Activated T-helper 17 cell treated with anti-CD3 and anti-CD28 coated beads, Interleukin-2, amount 50 U/mL, for 72 hours (primary cell): ENCODE measurements at regions not wholly inside any gene's neighbourhood (a gene's known extent, or its start where the extent isn't known, plus 50 kb on each side); places are given as distances from the start of the nearest gene placed in this dataset.
A peak's percentile ranks its signal among the peaks of the same experiment; 100 is the strongest.

Experiments used
- ATAC-seq: fragments of 150-1000 bp; cut with Tn5 transposase; replicated peaks from 2 replicates; pipeline ENCODE4 v1.10.0; 2021; ENCODE audit warnings: mild to moderate bottlenecking, moderate library complexity
- H3K27ac Mint-ChIP-seq: one replicate; pipeline ENCODE4 v1.8.0; 2022; ENCODE audit warnings: mixed read lengths
- H3K27me3 Mint-ChIP-seq: one replicate; pipeline ENCODE4 v1.8.0; 2022; ENCODE audit warnings: mixed read lengths
- H3K36me3 Mint-ChIP-seq: one replicate; pipeline ENCODE4 v1.8.0; 2022; ENCODE audit warnings: low read depth, mild to moderate bottlenecking, mixed read lengths
- H3K4me1 Mint-ChIP-seq: one replicate; pipeline ENCODE4 v1.8.0; 2022; ENCODE audit warnings: mixed read lengths
- H3K4me3 Mint-ChIP-seq: one replicate; pipeline ENCODE4 v1.8.0; 2022; ENCODE audit warnings: mild to moderate bottlenecking, mixed read lengths
- H3K9me3 Mint-ChIP-seq: one replicate; pipeline ENCODE4 v1.8.0; 2022; ENCODE audit warnings: mixed read lengths

DNA sequence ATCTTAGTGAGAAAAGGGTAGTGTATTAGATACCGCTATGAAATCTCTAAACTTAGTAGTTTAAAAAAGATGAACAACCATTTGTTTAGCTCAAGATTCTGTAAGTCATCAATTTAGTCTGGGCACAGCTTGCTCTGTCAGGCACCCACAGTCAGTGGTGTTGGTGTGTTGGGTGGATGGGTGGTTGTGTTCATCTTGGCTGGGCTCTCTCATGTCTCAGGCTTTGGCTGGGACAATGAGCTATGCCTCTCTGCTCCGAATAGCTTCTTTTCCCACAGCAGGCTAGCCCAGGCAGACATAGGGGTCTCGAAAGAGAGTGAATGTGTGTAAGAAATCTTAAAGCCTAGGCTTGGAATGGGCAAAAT lies 127.0 kb upstream of the GATB start:
- Mint-ChIP-seq H3K27me3 (no peaks in the 10 kb centered on the region), H3K36me3 (no peaks in the 10 kb centered on the region), H3K4me3 (peak overlapping the region; percentile 31), H3K27ac (peak overlapping the region; percentile 65), H3K4me1 (peaks cover 22% of the 10 kb centered on the region), H3K9me3 (no peaks in the 10 kb centered on the region)
- ATAC-seq = peak; percentile 18

DNA sequence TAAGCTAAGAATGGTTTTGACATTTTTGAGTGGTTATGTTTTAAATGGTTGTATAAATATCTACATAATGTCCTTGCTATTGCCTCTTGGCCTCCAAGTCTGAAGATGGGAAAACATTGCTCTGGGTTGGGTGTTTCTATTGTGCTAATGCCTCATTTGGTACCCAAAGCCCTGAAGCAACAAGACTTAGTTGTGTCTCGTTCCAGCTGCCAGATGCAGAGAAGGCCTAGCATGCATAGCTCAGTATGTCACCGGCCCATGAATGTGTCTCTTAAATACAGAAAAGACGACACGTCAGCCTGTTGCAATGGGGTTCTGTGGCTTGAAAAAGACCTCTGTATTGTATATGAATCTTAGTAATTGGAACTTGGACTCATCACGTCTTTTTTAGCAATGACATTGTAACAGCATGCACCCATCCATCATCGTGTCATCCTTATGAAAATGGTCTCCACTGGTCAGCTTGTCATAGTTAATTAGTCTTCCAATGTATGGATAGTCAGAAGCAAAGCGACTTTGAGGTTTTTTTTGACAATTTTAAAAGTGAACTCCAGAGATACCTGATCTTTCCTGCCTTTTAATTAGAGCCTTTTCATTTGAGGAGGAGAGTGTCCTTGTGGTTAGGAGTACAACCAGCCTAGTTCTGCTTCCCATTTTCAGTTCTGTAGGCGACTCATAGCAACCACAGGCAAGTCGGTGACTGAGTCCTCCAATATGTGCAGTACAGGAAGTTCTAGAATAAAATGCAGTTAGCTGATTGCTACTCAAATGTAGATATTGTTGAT lies 126.4 kb upstream of the GATB start:
- Mint-ChIP-seq H3K27ac (peak overlapping the region; percentile 65), H3K36me3 (no peaks in the 10 kb centered on the region), H3K4me1 (peaks cover 27% of the 10 kb centered on the region), H3K4me3 (peak overlapping the region; percentile 31), H3K9me3 (no peaks in the 10 kb centered on the region), H3K27me3 (no peaks in the 10 kb centered on the region)
- peak; percentile 65 for ATAC-seq

DNA sequence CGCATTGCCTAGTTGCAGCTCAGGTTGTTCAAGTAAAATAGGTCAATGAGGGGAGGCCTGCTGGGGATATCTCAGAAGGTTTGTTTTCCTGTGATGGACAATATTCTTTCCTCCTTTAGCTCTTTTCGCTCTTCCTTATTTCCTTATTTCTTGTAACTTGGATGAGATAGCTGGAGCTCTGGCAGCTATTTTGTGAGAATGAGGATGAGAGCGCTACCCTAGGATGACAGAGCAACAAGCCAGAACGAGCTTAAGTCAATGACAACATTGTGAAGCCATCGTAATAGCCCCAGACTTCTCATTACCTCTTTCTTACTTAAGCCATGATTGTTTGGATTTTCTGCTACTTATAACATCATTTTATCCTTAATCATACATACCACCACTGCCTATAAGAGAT lies 124.3 kb upstream of the GATB start:
- Mint-ChIP-seq H3K27me3 (no peaks in the 10 kb centered on the region), H3K27ac (no peak overlapping the region), H3K9me3 (no peaks in the 10 kb centered on the region), H3K4me3 (no peak overlapping the region), H3K36me3 (no peaks in the 10 kb centered on the region), H3K4me1 (peaks cover 41% of the 10 kb centered on the region)
- ATAC-seq = no peak

DNA sequence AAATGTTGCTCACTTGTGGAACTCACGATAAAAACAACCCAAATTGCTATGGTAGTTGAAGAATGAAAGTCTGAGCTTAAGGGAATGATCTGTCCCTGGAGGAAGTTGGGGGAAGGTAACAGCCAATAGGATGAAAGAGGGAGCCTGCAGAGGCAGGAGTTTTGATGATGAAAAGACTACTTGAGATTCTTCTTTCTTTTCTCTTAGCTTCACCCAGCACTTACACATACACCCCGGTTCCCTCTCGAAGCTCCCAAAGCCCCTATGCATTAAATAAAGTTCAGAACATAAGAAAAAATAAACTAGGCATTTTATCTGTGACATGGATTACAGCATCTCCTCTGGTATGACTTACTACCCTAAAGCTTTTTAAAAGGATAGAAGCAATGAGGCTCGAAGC lies 122.9 kb upstream of the GATB start:
- peaks cover 41% of the 10 kb centered on the region for H3K4me1 Mint-ChIP-seq
- H3K27me3 Mint-ChIP-seq = peaks cover 5% of the 10 kb centered on the region
- no peaks in the 10 kb centered on the region for H3K36me3 Mint-ChIP-seq
- no peak overlapping the region for H3K4me3 Mint-ChIP-seq
- ATAC-seq = no peak
- no peaks in the 10 kb centered on the region for H3K9me3 Mint-ChIP-seq
- no peak overlapping the region for H3K27ac Mint-ChIP-seq

DNA sequence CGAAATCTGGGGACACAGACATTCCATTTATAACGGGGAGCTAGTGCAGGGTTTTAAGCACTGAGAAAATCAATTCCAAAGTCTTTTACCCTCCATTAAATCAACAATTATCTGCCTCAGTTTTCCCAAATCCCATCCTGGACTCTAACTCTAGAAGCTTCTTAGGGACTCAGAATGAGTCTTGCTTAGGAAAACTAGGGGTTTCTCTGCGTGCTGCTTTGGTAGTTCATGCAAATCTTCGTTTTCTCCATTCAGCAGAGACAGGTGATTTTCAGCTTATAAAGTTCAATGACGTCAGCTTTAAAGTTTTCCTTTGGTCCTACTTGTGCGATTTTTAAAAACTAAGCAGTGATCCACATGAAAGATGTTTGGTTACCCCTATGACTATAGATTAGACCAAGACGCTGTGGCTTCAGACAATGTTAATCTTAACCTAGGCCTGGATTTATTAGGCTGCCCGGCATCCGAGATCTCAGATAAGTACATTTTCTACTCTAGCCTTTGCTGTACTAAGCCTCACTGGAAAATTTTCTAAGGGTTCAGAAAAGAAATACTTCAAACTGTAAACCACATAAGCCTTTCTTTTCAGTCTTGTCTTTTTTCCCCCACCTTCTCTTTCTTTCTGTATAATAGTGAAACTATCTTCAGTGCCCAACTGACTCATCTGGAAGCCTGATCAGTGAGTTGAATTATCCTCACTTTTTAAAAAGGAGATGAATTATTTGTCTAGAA lies 121.4 kb upstream of the GATB start:
- Mint-ChIP-seq H3K4me3 (peak overlapping the region; percentile 75), H3K27ac (peak overlapping the region; percentile 92), H3K4me1 (peaks cover 28% of the 10 kb centered on the region), H3K27me3 (peaks cover 5% of the 10 kb centered on the region), H3K9me3 (no peaks in the 10 kb centered on the region), H3K36me3 (no peaks in the 10 kb centered on the region)
- peak; percentile 80 for ATAC-seq

DNA sequence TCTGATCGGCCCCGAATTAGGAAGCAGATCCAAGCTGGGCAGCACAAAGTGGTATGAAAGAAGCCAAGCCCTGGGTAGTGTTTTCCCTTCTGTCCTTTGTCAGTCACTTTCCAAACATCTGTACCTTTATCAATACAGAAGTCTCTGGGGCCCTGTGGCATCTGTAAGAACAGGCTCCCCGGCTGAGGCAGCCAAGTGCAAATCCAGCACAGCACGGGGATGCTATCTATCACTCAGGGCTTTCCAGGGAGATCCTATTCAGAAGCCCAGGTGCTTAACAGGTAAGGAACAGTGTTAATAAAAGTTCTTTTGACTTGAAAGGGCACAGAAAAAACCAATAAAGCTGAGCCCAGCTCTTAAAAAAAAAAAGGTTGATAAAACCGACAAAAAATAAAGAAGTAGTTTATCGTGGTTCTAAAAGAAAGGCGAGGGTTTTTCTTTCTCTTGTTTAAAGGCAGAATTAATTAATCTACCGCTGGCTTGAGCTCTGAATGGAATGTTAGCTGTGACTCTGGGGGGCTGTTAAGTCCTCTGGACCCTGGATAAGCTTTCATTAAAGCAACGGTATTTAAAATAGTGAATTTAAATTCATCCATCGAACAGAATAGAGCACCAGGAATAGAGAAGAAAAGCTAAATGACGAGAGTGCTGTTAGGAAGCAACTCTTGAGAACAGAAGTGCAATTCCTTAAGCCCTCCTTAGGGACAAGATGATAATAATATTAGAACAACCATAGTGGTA lies 119.1 kb upstream of the GATB start:
- H3K36me3 Mint-ChIP-seq = no peaks in the 10 kb centered on the region
- ATAC-seq = no peak
- H3K4me1 Mint-ChIP-seq = peaks cover 28% of the 10 kb centered on the region
- H3K9me3 Mint-ChIP-seq = no peaks in the 10 kb centered on the region
- H3K27ac Mint-ChIP-seq = no peak overlapping the region
- H3K27me3 Mint-ChIP-seq = peaks cover 5% of the 10 kb centered on the region
- no peak overlapping the region for H3K4me3 Mint-ChIP-seq

DNA sequence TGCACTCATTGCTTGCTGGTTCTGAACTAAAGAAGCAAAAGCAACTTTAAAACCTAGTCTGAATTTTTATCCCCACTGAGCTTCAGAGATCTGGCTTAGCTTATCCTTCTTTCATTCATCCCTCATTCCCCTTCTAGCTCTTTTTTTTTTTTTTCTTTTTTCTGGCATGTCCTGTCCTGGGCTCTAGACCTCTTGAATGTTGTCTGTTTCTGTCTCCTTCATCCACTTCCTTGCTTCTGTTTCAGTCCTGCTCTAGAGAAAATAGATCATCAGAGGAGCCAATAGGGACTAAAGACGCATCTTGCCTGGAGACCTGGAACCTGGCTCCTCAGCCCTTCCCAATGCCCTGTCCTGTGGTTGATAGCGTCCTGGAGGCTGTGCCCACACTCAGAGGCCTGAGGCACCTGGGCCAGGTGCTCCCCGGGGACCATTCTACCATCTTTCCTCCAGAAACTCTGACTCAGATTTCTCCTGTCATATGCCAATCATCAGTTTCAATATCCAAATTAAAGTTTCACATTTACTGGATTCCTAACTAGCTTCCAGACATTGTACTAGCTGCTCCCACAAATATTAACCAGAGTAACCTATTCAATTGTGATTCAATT lies 115.7 kb upstream of the GATB start:
- peak; percentile 54 for ATAC-seq
- Mint-ChIP-seq H3K27ac (no peak overlapping the region), H3K4me3 (no peak overlapping the region), H3K36me3 (no peaks in the 10 kb centered on the region), H3K9me3 (no peaks in the 10 kb centered on the region), H3K4me1 (peaks cover 6% of the 10 kb centered on the region), H3K27me3 (peaks cover 5% of the 10 kb centered on the region)

DNA sequence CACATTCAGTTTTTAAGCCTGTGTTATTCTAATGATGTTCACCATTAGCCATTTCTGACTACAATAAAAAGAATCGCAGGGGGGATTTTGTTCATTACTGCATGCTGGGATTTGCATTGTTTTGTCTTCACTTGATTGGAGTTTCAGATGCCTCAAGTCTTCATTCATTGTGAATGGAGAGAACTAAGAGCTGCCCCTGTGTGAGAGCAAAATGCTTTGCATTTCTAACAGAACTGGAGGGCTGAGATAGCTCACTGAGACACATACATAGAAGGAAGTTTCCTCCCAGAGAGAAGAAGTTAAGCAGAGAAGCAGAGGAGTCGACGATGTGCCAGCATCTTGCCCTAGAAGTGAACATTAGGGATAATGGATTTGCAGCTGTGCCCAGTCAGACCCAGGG lies 113.5 kb upstream of the GATB start:
- no peaks in the 10 kb centered on the region for H3K36me3 Mint-ChIP-seq
- no peak for ATAC-seq
- no peak overlapping the region for H3K4me3 Mint-ChIP-seq
- H3K27me3 Mint-ChIP-seq = peaks cover 4% of the 10 kb centered on the region
- H3K27ac Mint-ChIP-seq = no peak overlapping the region
- no peaks in the 10 kb centered on the region for H3K4me1 Mint-ChIP-seq
- H3K9me3 Mint-ChIP-seq = no peaks in the 10 kb centered on the region

DNA sequence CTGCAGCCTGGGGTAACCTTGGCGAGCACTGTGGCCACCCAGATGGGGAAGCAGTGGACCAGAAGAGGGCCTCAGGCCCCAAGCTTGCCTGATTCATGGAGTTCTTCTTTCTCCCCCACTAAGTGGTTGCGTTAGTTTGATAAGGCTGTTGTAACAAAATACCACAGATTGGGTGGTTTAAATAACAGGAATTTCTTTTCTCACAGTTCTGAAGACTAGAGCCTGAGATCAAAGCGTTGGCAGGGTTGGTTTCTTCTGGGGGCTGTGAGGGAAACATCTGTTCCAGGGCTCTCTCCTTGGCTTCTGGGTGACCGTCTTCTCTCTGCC lies 105.7 kb upstream of the GATB start:
- Mint-ChIP-seq H3K4me3 (no peak overlapping the region), H3K27ac (no peak overlapping the region), H3K4me1 (no peaks in the 10 kb centered on the region), H3K27me3 (no peaks in the 10 kb centered on the region), H3K36me3 (no peaks in the 10 kb centered on the region), H3K9me3 (peaks cover 6% of the 10 kb centered on the region)
- no peak for ATAC-seq

DNA sequence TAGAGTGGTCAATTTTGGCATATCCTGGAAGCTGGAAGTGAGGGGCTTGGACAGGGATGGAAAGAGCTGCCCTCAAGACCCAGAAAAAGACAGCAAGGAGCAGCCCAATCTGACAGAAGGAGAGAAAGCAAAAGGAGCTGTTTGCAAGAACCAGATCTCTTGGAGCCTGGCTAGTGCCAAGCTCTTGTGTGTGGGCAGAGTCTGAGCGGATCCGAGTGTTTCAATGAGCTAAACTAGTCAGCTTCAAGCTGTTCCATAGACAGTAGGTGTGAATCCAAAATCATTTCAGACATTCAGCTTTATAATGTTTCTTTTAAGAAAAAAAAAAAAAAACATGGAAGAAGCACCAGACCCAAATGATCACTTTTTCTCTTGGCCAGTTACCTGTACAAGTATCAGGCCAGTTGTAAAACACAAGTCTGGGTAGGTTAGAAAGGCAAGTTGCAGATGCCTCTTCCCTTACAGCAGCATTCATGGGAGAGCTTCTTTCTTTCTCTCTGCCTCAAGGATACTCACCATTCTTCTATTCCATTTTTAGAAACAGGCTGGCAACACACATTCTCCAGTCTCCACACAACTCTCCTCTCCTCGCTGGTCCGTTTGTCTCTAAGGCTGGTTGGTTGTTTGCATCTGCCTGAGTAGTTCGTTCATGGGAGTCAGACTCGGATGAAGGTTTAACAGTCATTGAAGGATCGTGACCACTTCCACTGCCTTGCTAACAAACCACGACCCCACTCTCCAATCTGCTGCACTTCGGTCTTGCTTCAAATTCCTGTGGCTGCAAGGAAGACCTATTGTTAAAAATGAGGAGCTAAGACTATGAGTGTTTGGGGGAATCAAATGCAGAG lies 105.2 kb upstream of the GATB start:
- Mint-ChIP-seq H3K9me3 (peaks cover 6% of the 10 kb centered on the region), H3K36me3 (no peaks in the 10 kb centered on the region), H3K4me3 (no peak overlapping the region), H3K27ac (no peak overlapping the region), H3K27me3 (peaks cover 3% of the 10 kb centered on the region), H3K4me1 (no peaks in the 10 kb centered on the region)
- no peak for ATAC-seq

DNA sequence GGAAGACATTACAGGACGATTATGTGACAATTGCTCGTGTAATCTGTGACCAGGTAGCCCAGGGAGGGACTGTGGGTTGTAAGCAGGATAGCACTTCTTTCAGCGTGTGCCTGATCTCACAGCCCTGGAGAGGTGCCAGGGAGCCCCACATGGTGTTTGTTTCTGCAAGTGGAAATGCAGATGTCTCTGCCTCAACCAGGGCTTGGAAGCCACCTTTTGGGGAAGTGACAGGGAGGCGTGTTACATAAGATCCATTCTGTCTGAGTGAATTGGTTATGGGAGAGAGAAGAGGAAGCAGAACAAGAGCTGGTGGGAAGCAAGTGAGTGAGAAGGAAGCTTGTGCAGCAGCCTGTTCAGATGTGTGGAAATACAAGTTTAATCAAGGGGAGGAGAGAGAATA lies 104.5 kb upstream of the GATB start:
- no peak overlapping the region for H3K27ac Mint-ChIP-seq
- no peaks in the 10 kb centered on the region for H3K36me3 Mint-ChIP-seq

DNA sequence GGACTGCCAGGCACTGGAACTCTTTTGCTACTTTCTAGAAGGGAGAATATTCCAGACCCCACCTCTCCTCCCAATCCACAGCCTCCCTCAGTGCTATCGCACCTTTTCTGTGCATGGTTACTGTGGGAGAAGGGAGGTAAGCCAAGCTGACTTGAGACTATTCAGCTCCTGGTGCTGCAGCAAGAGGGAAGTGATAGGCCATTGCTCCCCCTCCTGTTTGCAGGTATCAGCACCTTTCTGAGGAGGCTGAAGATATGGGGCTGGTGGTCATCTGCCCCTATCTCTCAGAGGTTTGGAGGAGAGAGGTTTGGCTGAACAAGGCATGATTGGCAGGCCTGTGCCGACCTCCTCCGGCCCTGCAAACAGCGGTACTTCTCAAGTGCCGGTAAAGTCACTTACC lies 103.3 kb upstream of the GATB start:
- no peak for ATAC-seq
- peaks cover 3% of the 10 kb centered on the region for H3K27me3 Mint-ChIP-seq
- H3K9me3 Mint-ChIP-seq = peaks cover 6% of the 10 kb centered on the region
- no peaks in the 10 kb centered on the region for H3K36me3 Mint-ChIP-seq
- H3K4me1 Mint-ChIP-seq = no peaks in the 10 kb centered on the region
- no peak overlapping the region for H3K4me3 Mint-ChIP-seq
- H3K27ac Mint-ChIP-seq = no peak overlapping the region

More for the DNA sequence above, 104.5 kb upstream of the GATB start:
- H3K4me1 Mint-ChIP-seq = no peaks in the 10 kb centered on the region
- ATAC-seq = no peak
- peaks cover 6% of the 10 kb centered on the region for H3K9me3 Mint-ChIP-seq
- no peak overlapping the region for H3K4me3 Mint-ChIP-seq
- peaks cover 3% of the 10 kb centered on the region for H3K27me3 Mint-ChIP-seq

DNA sequence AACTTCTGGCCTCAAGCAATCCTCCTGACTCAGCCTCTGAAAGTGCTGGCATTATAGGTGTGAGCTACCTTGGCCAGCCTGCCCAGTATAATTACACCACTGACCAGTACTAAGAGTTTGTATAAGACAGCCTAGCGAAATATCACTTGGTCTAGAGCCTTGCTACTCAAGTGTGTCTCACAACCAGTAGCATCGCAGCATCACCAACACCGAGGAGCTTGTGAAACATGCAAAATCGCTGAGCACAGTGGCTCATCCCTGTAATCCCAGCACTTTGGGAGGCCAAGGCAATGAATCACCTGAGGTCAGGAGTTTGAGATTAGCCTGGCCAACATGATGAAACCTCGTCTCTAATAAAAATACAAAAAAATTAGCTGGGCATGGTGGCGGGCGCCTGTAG lies 102.0 kb upstream of the GATB start:
- no peak overlapping the region for H3K4me3 Mint-ChIP-seq
- no peaks in the 10 kb centered on the region for H3K36me3 Mint-ChIP-seq
- no peaks in the 10 kb centered on the region for H3K4me1 Mint-ChIP-seq
- H3K27me3 Mint-ChIP-seq = peaks cover 3% of the 10 kb centered on the region
- H3K27ac Mint-ChIP-seq = no peak overlapping the region
- peaks cover 3% of the 10 kb centered on the region for H3K9me3 Mint-ChIP-seq
- ATAC-seq = no peak

DNA sequence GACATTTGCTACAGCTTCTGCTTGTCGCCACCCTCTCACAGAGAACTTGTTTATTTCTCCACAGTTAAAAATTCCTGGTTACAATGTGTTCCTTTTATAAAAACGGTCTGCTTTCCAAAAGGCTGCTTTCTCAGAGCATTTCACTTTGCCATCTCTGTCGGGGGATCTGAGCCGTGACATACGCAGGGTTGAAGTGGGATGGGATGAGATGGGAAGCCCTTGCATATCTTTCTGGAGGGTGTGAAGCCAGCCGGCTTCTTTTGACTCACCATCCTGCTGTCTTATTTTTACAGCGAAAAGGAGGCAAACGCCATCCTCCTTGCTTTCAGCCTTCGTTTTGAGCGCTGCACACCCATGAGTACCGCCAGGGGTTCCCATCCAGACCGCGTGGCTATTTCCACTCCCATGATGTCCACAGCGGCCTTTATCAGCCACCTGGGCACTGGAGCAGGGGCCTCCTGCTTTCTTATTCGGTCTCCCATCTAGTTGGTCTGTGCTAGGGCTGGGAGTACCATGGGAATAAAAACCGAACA lies 99.8 kb upstream of the GATB start:
- Mint-ChIP-seq H3K4me1 (no peaks in the 10 kb centered on the region), H3K27ac (no peak overlapping the region), H3K36me3 (no peaks in the 10 kb centered on the region), H3K27me3 (peaks cover 3% of the 10 kb centered on the region), H3K4me3 (no peak overlapping the region), H3K9me3 (no peaks in the 10 kb centered on the region)
- ATAC-seq = no peak
